K562 (cell line): ENCODE measurements at regions not wholly inside any gene's neighbourhood (a gene's known extent, or its start where the extent isn't known, plus 50 kb on each side); places are given as distances from the start of the nearest gene placed in this dataset.

Source experiments
- ATAC-seq: fragments of 200-7000 bp; cut with Tn5 transposase; 3 replicates; pipeline ENCODE4 v1.9.1; 2020; ENCODE audit warnings: moderate library complexity
- BruUV-seq: library from RNA; stranded (reverse); fragments of 400-500 nt; replicated peaks from 2 replicates; lab custom pipeline; 2021; lab: Mats Ljungman, UMichigan
- CTCF ChIA-PET: fragments of 300-600 bp; formaldehyde crosslinking; extraction: SDS; loops from one replicate; lab custom pipeline; 2021; ENCODE audit warnings: low intra/inter-chr PET ratio; lab: Yijun Ruan, JAX
- POLR2A ChIA-PET: fragments of 300-600, 350-650 bp; sonication (Branson Sonifier 250); formaldehyde crosslinking; extraction: SDS; loops from one replicate; lab custom pipeline; 2021; ENCODE audit warnings: antibody characterized with exemption, inconsistent platforms; lab: Yijun Ruan, JAX
- DNase-seq, 4 experiments: peaks; one replicate each; pipeline versions ENCODE4 v3.0.0 to v3.0.0-alpha.2; 2011 to 2018; ENCODE audit warnings: low spot score in 3 of 4, mixed read lengths in 3 of 4; ENCODE audit errors: extremely low read depth in 1 of 4
- FAIRE-seq: peaks from 2 replicates; lab custom pipeline; 2011; peaks lifted over from hg19 to GRCh38; lab: Jason Lieb, UNC
- H2AFZ ChIP-seq: 2 replicates; pipeline ENCODE4 v1.6.0; 2011; ENCODE audit warnings: low read depth, low read length, control low read depth, inconsistent platforms
- H3K27ac ChIP-seq: fragments of 200-600 bp; 3 replicates; pipeline ENCODE4 v1.8.0; 2011; ENCODE audit warnings: low read depth, mild to moderate bottlenecking, control low read depth, inconsistent platforms, low read length, moderate library complexity, mixed read lengths; ENCODE audit errors: extremely low read depth
- H3K27me3 ChIP-seq, 2 experiments: fragments of 300-600 bp in 1 of 2; 2 replicates in 1 of 2; 3 replicates in 1 of 2; pipeline versions ENCODE4 v1.6.0 to v1.8.0; 2011; ENCODE audit warnings: inconsistent platforms in 2 of 2, low read length in 2 of 2, mild to moderate bottlenecking in 1 of 2, mixed read lengths in 1 of 2, moderate library complexity in 1 of 2; ENCODE audit not compliant: control insufficient read depth in 2 of 2, insufficient read depth in 2 of 2
- H3K36me3 ChIP-seq: fragments of 300-600 bp; 3 replicates; pipeline ENCODE4 v1.8.0; 2011; ENCODE audit warnings: mild to moderate bottlenecking, low read length, inconsistent platforms; ENCODE audit not compliant: control insufficient read depth, insufficient read depth
- H3K4me1 ChIP-seq, 2 experiments: fragments of 200-600 bp in 1 of 2; replicated peaks in 1 of 2; 2 replicates in 1 of 2; 3 replicates in 1 of 2; pipeline versions ENCODE4 v1.5.1 to v1.8.0; 2011; ENCODE audit warnings: inconsistent platforms in 2 of 2, low read length in 2 of 2, mild to moderate bottlenecking in 1 of 2, mixed read lengths in 1 of 2, moderate library complexity in 1 of 2; ENCODE audit not compliant: control insufficient read depth in 2 of 2, insufficient read depth in 2 of 2
- H3K4me2 ChIP-seq: 2 replicates; pipeline ENCODE4 v1.6.1; 2011; ENCODE audit warnings: low read length, control low read depth, inconsistent platforms, mixed read lengths; ENCODE audit not compliant: insufficient read depth
- H3K4me3 ChIP-seq: fragments of 200-600 bp; sonication (generic), shearing (Covaris generic); 2 replicates; pipeline ENCODE4 v1.5.1; 2016; ENCODE audit warnings: control low read depth, inconsistent platforms
- H3K79me2 ChIP-seq: fragments of 200-600 bp; 3 replicates; pipeline ENCODE4 v1.8.0; 2011; ENCODE audit warnings: low read length, inconsistent platforms; ENCODE audit not compliant: control insufficient read depth, insufficient read depth
- H3K9ac ChIP-seq, 2 experiments: 2 replicates each; pipeline versions ENCODE4 v1.6.0 to v1.6.1; 2011; ENCODE audit warnings: low read depth in 2 of 2, low read length in 2 of 2, control low read depth in 1 of 2, inconsistent platforms in 1 of 2, mild to moderate bottlenecking in 1 of 2, mixed read lengths in 1 of 2; ENCODE audit not compliant: insufficient read depth in 1 of 2
- H3K9me1 ChIP-seq: one replicate; pipeline ENCODE4 v1.6.0; 2011; ENCODE audit warnings: inconsistent platforms, mild to moderate bottlenecking, low read length, moderate library complexity; ENCODE audit not compliant: control insufficient read depth, insufficient read depth
- H3K9me3 ChIP-seq: replicated peaks from 2 replicates; pipeline ENCODE4 v1.5.1; 2011; ENCODE audit warnings: low read depth, low read length, inconsistent platforms; ENCODE audit not compliant: control insufficient read depth, insufficient read depth
- H4K20me1 ChIP-seq: replicated peaks from 2 replicates; pipeline ENCODE4 v1.6.1; 2011; ENCODE audit warnings: low read length, inconsistent platforms, mixed read lengths; ENCODE audit not compliant: control insufficient read depth, insufficient read depth
- E4F1 ChIP-seq: fragments of 250-450 bp; sonication (Bioruptor Pico); IDR thresholded peaks from 2 replicates; pipeline ENCODE4 v1.5.0; 2021; ENCODE audit warnings: mild to moderate bottlenecking, borderline replicate concordance
- HOMEZ ChIP-seq: fragments of 250-450 bp; sonication (Bioruptor Pico); IDR thresholded peaks from 2 replicates; pipeline ENCODE4 v1.4.0; 2020; ENCODE audit warnings: mild to moderate bottlenecking, moderate library complexity
- TAF1 ChIP-seq: IDR thresholded peaks from 2 replicates; pipeline ENCODE4 v1.6.1; 2011; ENCODE audit warnings: mild to moderate bottlenecking, low read length, moderate library complexity; ENCODE audit not compliant: insufficient read depth, control insufficient read depth, severe bottlenecking; ENCODE audit errors: extremely low read depth
- TFAM ChIP-seq: fragments of 250-450 bp; sonication (Bioruptor Pico); conservative IDR thresholded peaks from 2 replicates; pipeline ENCODE4 v1.5.0; 2021; ENCODE audit warnings: mild to moderate bottlenecking, moderate library complexity
- ZBTB26 ChIP-seq: fragments of 450-650 bp; formaldehyde crosslinking; IDR thresholded peaks from 2 replicates; pipeline ENCODE4 v1.4.0; 2022; ENCODE audit warnings: missing genetic modification characterization
- ZNF75A ChIP-seq: fragments of 450-650 bp; formaldehyde crosslinking; IDR thresholded peaks from 2 replicates; pipeline ENCODE4 v1.4.0; 2020; ENCODE audit warnings: mild to moderate bottlenecking
- ZNF76 ChIP-seq: fragments of 250-450 bp; sonication (Bioruptor Pico); IDR thresholded peaks from 2 replicates; pipeline ENCODE4 v1.4.0; 2020; ENCODE audit warnings: mild to moderate bottlenecking, moderate library complexity, borderline replicate concordance
- WGBS: fragments of 100-300 bp; shearing (Covaris generic); methylation state at CpG from one replicate; pipeline ENCODE4 v1.1.6; 2016; ENCODE audit warnings: low coverage, mixed read lengths; ENCODE audit not compliant: insufficient coverage; ENCODE audit errors: missing lambda C conversion rate; 5-methylcytosine and 5-hydroxymethylcytosine counted together
- in situ Hi-C: fragments of 300-500 bp; cut with MboI; formaldehyde crosslinking; loops from 4 replicates; pipeline ENCODE4 v1.15.0; 2018; ENCODE audit warnings: inconsistent platforms, mixed read lengths
- intact Hi-C: fragments of 100-400 bp; cut with micrococcal nuclease; formaldehyde crosslinking; loops from 2 replicates; pipeline ENCODE4 v1.14.2; 2022
- TF ChIP-seq, protein P1 (sequence below): fragments of 450-650 bp; IDR thresholded peaks from 2 replicates; pipeline ENCODE4 v1.6.1; 2017; ENCODE audit warnings: mild to moderate bottlenecking, moderate library complexity

DNA sequence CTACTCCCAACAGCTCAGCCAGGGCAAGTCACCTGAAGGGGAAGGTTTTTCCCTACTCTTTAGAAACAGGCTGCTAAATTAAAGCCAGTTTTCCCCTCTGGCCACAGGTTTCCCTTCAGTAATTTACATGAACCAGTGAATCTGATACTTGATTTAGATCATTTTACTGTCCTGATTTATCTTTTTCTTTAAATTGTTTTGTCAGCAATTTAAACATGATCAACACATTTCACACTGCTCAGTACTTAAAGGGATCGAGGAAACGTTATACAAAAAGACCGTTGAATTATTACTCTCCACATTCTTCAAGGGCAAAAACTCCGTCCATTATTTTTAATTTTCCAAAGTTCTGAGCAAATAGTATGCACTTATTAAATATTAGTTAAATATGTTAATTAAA, 1165.7 kb upstream of the GYPC start (continued):
- no peak for TF ChIP-seq HOMEZ
- TF ChIP-seq ZNF76 (CRISPR knock-in tag) = no peak
- TF ChIP-seq, protein P1, sequence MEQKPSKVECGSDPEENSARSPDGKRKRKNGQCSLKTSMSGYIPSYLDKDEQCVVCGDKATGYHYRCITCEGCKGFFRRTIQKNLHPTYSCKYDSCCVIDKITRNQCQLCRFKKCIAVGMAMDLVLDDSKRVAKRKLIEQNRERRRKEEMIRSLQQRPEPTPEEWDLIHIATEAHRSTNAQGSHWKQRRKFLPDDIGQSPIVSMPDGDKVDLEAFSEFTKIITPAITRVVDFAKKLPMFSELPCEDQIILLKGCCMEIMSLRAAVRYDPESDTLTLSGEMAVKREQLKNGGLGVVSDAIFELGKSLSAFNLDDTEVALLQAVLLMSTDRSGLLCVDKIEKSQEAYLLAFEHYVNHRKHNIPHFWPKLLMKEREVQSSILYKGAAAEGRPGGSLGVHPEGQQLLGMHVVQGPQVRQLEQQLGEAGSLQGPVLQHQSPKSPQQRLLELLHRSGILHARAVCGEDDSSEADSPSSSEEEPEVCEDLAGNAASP = no peak
- no peak for TF ChIP-seq ZNF75A (CRISPR knock-in tag)

GRCh38 chr2:125491663-125492062, 1164.3 kb upstream of the GYPC start:
- CTCF ChIA-PET = no interaction called here
- WGBS = 0% methylated on average over 3 of the region's 3 CpGs
- no TSS peak for BruUV-seq

More at GRCh38 chr2:125491663-125492062, 1164.3 kb upstream of the GYPC start:
- Histone ChIP-seq H3K36me3 (no peaks in the 10 kb centered on the region), H3K4me1 (no peaks in the 10 kb centered on the region), H3K4me2 (no peak overlapping the region), H4K20me1 (no peaks in the 10 kb centered on the region), H3K79me2 (no peaks in the 10 kb centered on the region), H3K9ac (no peak overlapping the region), H2AFZ (no peak overlapping the region), H3K27ac (no peak overlapping the region), H3K27me3 (no peaks in the 10 kb centered on the region), H3K9me1 (no peaks in the 10 kb centered on the region), H3K4me3 (no peak overlapping the region), H3K9me3 (no peaks in the 10 kb centered on the region)
- TF ChIP-seq TAF1 (no peak), ZBTB26 (CRISPR knock-in tag) (no peak), TFAM (CRISPR knock-in tag) (no peak), E4F1 (CRISPR knock-in tag) (no peak)
- in situ Hi-C loops (no loop called here), intact Hi-C loops (no loop called here)
- FAIRE-seq = no peak
- ATAC-seq = no peak
- POLR2A ChIA-PET = no interaction called here
- no peak for DNase-seq
